Right atrium auricular region (tissue), 2 donors: ENCODE measurements at regions not wholly inside any gene's neighbourhood (a gene's known extent, or its start where the extent isn't known, plus 50 kb on each side); places are given as distances from the start of the nearest gene placed in this dataset.

Experiments
- DNase-seq: peaks from one replicate; pipeline ENCODE4 v3.0.0-alpha.2; 2019; ENCODE audit warnings: low spot score
- H3K27ac ChIP-seq, 2 donors: fragments of 200-600 bp; sonication (generic); 1 replicate in 1 of 2; 2 replicates in 1 of 2; pipeline ENCODE4 v1.5.1; 2016 to 2019
- H3K27me3 ChIP-seq, 2 donors: fragments of 200-600 bp; sonication (generic); one replicate each; pipeline versions ENCODE4 v1.5.1 to v1.6.0; 2017 to 2019
- H3K36me3 ChIP-seq: fragments of 200-600 bp; sonication (generic); one replicate; pipeline ENCODE4 v1.5.1; 2016
- H3K4me1 ChIP-seq, 2 donors: fragments of 200-600 bp; sonication (generic); one replicate each; pipeline versions ENCODE4 v1.5.1 to v1.6.0; 2017 to 2019
- H3K4me3 ChIP-seq, 2 donors: fragments of 200-600 bp; sonication (generic); 1 replicate in 1 of 2; 2 replicates in 1 of 2; pipeline ENCODE4 v1.5.1; 2017 to 2019; ENCODE audit warnings: mild to moderate bottlenecking in 1 of 2, moderate library complexity in 1 of 2
- H3K9me3 ChIP-seq, 2 donors: fragments of 200-600 bp; sonication (generic); one replicate each; pipeline ENCODE4 v1.5.1; 2019
- TF ChIP-seq, protein P1 (sequence below), 2 donors: fragments of 200-600 bp; sonication (generic); IDR thresholded peaks; one replicate each; pipeline ENCODE4 v1.5.1; 2019; ENCODE audit warnings: antibody characterized with exemption in 2 of 2

- Histone ChIP-seq H3K27me3 (no peaks in the 10 kb centered on the region), H3K4me3 (no peak overlapping the region), H3K27ac (peak overlapping the region in 1 of 2 donors; percentile 27), H3K4me1 (peaks cover 0 to 23% of the 10 kb centered on the region in 2 donors), H3K36me3 (no peaks in the 10 kb centered on the region), H3K9me3 (no peaks in the 10 kb centered on the region)
- no peak for DNase-seq
- TF ChIP-seq, protein P1, sequence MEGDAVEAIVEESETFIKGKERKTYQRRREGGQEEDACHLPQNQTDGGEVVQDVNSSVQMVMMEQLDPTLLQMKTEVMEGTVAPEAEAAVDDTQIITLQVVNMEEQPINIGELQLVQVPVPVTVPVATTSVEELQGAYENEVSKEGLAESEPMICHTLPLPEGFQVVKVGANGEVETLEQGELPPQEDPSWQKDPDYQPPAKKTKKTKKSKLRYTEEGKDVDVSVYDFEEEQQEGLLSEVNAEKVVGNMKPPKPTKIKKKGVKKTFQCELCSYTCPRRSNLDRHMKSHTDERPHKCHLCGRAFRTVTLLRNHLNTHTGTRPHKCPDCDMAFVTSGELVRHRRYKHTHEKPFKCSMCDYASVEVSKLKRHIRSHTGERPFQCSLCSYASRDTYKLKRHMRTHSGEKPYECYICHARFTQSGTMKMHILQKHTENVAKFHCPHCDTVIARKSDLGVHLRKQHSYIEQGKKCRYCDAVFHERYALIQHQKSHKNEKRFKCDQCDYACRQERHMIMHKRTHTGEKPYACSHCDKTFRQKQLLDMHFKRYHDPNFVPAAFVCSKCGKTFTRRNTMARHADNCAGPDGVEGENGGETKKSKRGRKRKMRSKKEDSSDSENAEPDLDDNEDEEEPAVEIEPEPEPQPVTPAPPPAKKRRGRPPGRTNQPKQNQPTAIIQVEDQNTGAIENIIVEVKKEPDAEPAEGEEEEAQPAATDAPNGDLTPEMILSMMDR (IDR thresholded peaks at IDR 0.05) = no peak
These were observed 127.3 kb upstream of the THBS1 start for GRCh38 chr15:39453620-39454019.

- Histone ChIP-seq H3K4me3 (no peak overlapping the region), H3K9me3 (no peaks in the 10 kb centered on the region), H3K36me3 (no peaks in the 10 kb centered on the region), H3K27ac (peak overlapping the region; percentile 5 to 59), H3K27me3 (no peaks in the 10 kb centered on the region), H3K4me1 (peaks cover 0 to 23% of the 10 kb centered on the region in 2 donors)
- DNase-seq = no peak
- TF ChIP-seq, protein P1 (IDR thresholded peaks at IDR 0.05) = no peak
These were observed 126.5 kb upstream of the THBS1 start for GRCh38 chr15:39454189-39454986.

DNA sequence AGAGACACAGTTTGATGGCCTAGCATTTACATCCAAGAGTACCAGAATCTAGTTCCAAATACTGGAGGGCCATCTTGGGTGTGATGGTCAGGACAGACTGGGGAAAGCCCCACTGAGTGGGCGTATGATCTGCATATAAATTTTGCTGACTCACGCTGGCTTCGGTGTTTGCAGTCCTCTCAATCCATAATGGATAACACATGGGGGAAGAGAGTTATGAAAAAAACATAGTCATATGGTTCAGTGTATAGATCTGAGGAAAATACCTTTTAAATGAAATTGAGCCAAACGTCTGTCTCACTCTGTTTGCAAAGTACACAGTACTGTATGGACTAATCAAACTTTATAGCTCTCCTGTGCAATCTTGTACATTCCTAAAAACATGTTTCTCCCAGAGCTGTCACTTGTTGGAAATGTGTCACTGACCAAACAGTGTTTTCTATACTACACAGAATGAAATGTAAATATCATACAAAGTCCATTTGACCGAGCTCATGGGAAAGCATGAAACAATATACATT lies 125.3 kb upstream of the THBS1 start:
- no peak for DNase-seq
- TF ChIP-seq, protein P1 (IDR thresholded peaks at IDR 0.05) = no peak
- peak overlapping the region in 1 of 2 donors; percentile 59 for H3K27ac ChIP-seq
- no peaks in the 10 kb centered on the region for H3K27me3 ChIP-seq
- H3K4me3 ChIP-seq = no peak overlapping the region
- H3K4me1 ChIP-seq = peaks cover 0 to 23% of the 10 kb centered on the region in 2 donors
- no peaks in the 10 kb centered on the region for H3K9me3 ChIP-seq
- H3K36me3 ChIP-seq = no peaks in the 10 kb centered on the region

DNA sequence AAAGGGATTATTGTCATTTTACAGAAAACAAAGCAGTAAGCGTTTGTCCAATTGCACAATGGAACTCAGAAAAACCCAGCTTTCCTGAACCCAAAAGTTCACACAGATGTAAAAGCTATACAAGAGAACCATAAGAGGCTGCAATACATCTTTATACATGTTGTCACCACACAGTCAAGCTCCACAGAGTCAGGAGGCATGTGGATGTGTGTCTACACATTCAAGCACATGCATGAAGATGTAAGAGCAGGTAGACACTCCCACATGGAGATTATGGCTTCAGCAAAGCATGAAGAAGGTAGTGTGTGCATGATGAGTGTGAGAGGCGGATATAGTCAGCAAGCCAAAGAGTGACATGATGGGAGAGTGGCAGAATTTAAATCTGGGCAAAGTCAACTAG lies 124.7 kb upstream of the THBS1 start:
- H3K27me3 ChIP-seq = no peaks in the 10 kb centered on the region
- H3K36me3 ChIP-seq = no peaks in the 10 kb centered on the region
- H3K4me3 ChIP-seq = no peak overlapping the region
- H3K27ac ChIP-seq = no peak overlapping the region
- H3K4me1 ChIP-seq = peaks cover 0 to 27% of the 10 kb centered on the region in 2 donors
- H3K9me3 ChIP-seq = no peaks in the 10 kb centered on the region
- TF ChIP-seq, protein P1 (IDR thresholded peaks at IDR 0.05) = no peak
- no peak for DNase-seq

DNA sequence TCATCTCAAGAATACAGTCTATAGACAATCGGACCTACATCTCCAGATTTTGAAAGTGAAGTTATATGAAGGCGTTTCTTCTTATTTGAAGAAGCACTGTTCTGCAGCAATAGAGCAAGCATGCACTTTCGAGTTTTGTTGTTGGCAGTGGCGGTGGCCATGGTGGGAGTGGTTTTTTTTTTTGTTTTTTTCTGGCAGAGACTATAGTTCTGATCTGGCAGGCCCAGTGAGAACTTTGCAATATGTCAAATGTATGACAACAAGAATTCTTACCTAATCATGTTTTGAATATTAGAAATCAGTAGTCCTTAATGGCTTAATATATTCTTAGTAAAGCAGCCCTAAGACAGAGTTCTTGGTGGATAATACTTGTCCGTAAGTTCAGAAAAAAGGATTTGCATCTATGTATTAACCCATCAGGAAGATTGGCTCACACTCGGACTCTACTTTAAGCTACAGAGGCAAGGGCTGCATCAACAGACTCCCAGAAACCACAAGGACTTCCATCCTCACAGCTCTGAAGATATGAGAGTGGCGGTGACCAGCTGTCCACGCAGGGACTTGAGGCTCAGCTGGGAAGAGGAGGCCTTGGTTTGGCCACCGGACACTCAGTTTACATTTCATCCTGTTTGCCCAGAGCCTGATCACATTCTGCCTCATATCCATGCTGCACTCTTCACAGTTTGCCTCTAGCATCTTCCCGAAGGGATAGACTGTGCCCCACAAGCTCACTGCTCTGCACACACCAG lies 124.1 kb upstream of the THBS1 start:
- no peak for DNase-seq
- TF ChIP-seq, protein P1 (IDR thresholded peaks at IDR 0.05) = no peak
- Histone ChIP-seq H3K27ac (no peak overlapping the region), H3K4me1 (peaks cover 0 to 30% of the 10 kb centered on the region in 2 donors), H3K9me3 (no peaks in the 10 kb centered on the region), H3K36me3 (no peaks in the 10 kb centered on the region), H3K4me3 (no peak overlapping the region), H3K27me3 (no peaks in the 10 kb centered on the region)
